Fibroblast of lung (primary cell): ENCODE measurements at regions not wholly inside any gene's neighbourhood (a gene's known extent, or its start where the extent isn't known, plus 50 kb on each side); places are given as distances from the start of the nearest gene placed in this dataset.

Experiments
- DNase-seq, 2 donors: peaks; one replicate each; pipeline versions ENCODE4 v3.0.0 to v3.0.0-alpha.2; 2010; ENCODE audit warnings: low read depth in 2 of 2
- H2AFZ ChIP-seq: 2 replicates; pipeline ENCODE4 v1.5.1; 2012; ENCODE audit warnings: low read length, control low read depth, inconsistent platforms
- H3K27ac ChIP-seq: 2 replicates; pipeline ENCODE4 v1.5.1; 2011; ENCODE audit warnings: low read length, control low read depth; ENCODE audit not compliant: insufficient read depth
- H3K27me3 ChIP-seq: 2 replicates; pipeline ENCODE4 v1.5.1; 2011; ENCODE audit warnings: mild to moderate bottlenecking, low read length; ENCODE audit not compliant: control insufficient read depth, insufficient read depth
- H3K36me3 ChIP-seq: 2 replicates; pipeline ENCODE4 v1.5.1; 2011; ENCODE audit warnings: low read length; ENCODE audit not compliant: control insufficient read depth, insufficient read depth
- H3K4me1 ChIP-seq: 2 replicates; pipeline ENCODE4 v1.5.1; 2011; ENCODE audit warnings: low read length; ENCODE audit not compliant: control insufficient read depth, insufficient read depth; ENCODE audit errors: extremely low read depth
- H3K4me2 ChIP-seq: 2 replicates; pipeline ENCODE4 v1.5.1; 2011; ENCODE audit warnings: low read length, control low read depth; ENCODE audit not compliant: insufficient read depth; ENCODE audit errors: extremely low read depth
- H3K4me3 ChIP-seq, 4 experiments: fragments of 200-600 bp in 1 of 4; sonication (generic) in 1 of 4; replicated peaks in 1 of 4; 2 replicates each; pipeline ENCODE4 v1.5.1; 2011 to 2016; ENCODE audit warnings: low read length in 4 of 4, low read depth in 3 of 4, mild to moderate bottlenecking in 3 of 4, control low read depth in 2 of 4, inconsistent platforms in 1 of 4, mixed read lengths in 1 of 4; ENCODE audit not compliant: insufficient read depth in 1 of 4; ENCODE audit errors: control extremely low read depth in 1 of 4
- H3K79me2 ChIP-seq: 2 replicates; pipeline ENCODE4 v1.5.1; 2012; ENCODE audit warnings: mild to moderate bottlenecking, low read length, inconsistent platforms; ENCODE audit not compliant: control insufficient read depth, insufficient read depth
- H3K9ac ChIP-seq: 2 replicates; pipeline ENCODE4 v1.5.1; 2011; ENCODE audit warnings: mild to moderate bottlenecking, low read length, control low read depth; ENCODE audit not compliant: insufficient read depth
- H3K9me3 ChIP-seq: 2 replicates; pipeline ENCODE4 v1.5.1; 2012; ENCODE audit warnings: low read depth, low read length; ENCODE audit not compliant: control insufficient read depth, insufficient read depth
- H4K20me1 ChIP-seq: 2 replicates; pipeline ENCODE4 v1.5.1; 2011; ENCODE audit warnings: low read length; ENCODE audit not compliant: control insufficient read depth, insufficient read depth; ENCODE audit errors: extremely low read depth
- EZH2 ChIP-seq: IDR thresholded peaks from 2 replicates; pipeline ENCODE4 v1.5.1; 2012; ENCODE audit warnings: low read length, control low read depth, mild to moderate bottlenecking; ENCODE audit errors: missing control alignments
- TF ChIP-seq, protein P1 (sequence below), 2 donors: IDR thresholded peaks in 1 of 2; conservative IDR thresholded peaks in 1 of 2; 1 replicate in 1 of 2; 2 replicates in 1 of 2; pipeline ENCODE4 v1.5.1; 2011 to 2012; ENCODE audit warnings: low read length in 2 of 2, control low read depth in 1 of 2, inconsistent platforms in 1 of 2, low read depth in 1 of 2, mild to moderate bottlenecking in 1 of 2

- Histone ChIP-seq H2AFZ (no peak overlapping the region), H3K4me2 (no peak overlapping the region), H3K36me3 (no peaks in the 10 kb centered on the region), H3K9ac (no peak overlapping the region), H4K20me1 (no peaks in the 10 kb centered on the region), H3K79me2 (no peaks in the 10 kb centered on the region), H3K27ac (no peak overlapping the region), H3K9me3 (no peaks in the 10 kb centered on the region), H3K4me3 (no peak overlapping the region), H3K27me3 (no peaks in the 10 kb centered on the region), H3K4me1 (no peaks in the 10 kb centered on the region)
- no peak for DNase-seq
- TF ChIP-seq, protein P1, sequence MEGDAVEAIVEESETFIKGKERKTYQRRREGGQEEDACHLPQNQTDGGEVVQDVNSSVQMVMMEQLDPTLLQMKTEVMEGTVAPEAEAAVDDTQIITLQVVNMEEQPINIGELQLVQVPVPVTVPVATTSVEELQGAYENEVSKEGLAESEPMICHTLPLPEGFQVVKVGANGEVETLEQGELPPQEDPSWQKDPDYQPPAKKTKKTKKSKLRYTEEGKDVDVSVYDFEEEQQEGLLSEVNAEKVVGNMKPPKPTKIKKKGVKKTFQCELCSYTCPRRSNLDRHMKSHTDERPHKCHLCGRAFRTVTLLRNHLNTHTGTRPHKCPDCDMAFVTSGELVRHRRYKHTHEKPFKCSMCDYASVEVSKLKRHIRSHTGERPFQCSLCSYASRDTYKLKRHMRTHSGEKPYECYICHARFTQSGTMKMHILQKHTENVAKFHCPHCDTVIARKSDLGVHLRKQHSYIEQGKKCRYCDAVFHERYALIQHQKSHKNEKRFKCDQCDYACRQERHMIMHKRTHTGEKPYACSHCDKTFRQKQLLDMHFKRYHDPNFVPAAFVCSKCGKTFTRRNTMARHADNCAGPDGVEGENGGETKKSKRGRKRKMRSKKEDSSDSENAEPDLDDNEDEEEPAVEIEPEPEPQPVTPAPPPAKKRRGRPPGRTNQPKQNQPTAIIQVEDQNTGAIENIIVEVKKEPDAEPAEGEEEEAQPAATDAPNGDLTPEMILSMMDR (conservative IDR thresholded peaks at IDR 0.05 in 1 of 2, IDR thresholded peaks at IDR 0.05 in 1 of 2; ENCODE audit: low read depth in 1 of 2, low read length in 2 of 2) = no peak
- TF ChIP-seq EZH2 = no peak
Observed at GRCh38 chr7:21020667-21021066, 234.0 kb upstream of the SP8 start.

GRCh38 chr7:21023841-21024484 lies 237.3 kb upstream of the SP8 start:
- Histone ChIP-seq H3K27me3 (no peaks in the 10 kb centered on the region), H3K4me2 (no peak overlapping the region), H3K36me3 (no peaks in the 10 kb centered on the region), H3K4me1 (no peaks in the 10 kb centered on the region), H4K20me1 (no peaks in the 10 kb centered on the region), H3K27ac (no peak overlapping the region), H3K9me3 (no peaks in the 10 kb centered on the region), H3K79me2 (no peaks in the 10 kb centered on the region), H2AFZ (no peak overlapping the region), H3K9ac (no peak overlapping the region), H3K4me3 (no peak overlapping the region)
- TF ChIP-seq EZH2 = no peak
- TF ChIP-seq, protein P1 (conservative IDR thresholded peaks at IDR 0.05 in 1 of 2, IDR thresholded peaks at IDR 0.05 in 1 of 2; ENCODE audit: low read depth in 1 of 2, low read length in 2 of 2) = no peak
- no peak for DNase-seq

DNA sequence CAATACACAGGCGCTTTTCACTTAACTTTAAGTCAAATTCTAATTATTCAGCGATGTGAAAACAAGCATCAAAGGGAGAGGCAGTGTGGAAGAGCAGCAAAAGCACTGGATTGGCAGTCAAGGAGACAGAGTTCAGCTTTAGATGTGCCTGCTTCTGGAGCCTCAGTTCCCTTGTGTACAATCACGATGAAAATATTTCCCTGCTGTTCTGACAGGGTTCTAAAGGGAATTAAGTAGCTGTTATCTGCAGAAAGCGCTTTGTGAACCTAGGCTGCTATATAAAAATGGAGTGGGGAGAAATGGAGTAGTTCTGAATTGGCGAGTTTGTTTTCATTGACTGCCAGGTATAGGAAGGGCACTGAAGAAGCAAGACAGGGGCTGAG lies 237.8 kb upstream of the SP8 start:
- no peak overlapping the region for H3K4me2 ChIP-seq
- no peak overlapping the region for H3K9ac ChIP-seq
- DNase-seq = no peak
- no peaks in the 10 kb centered on the region for H3K4me1 ChIP-seq
- H3K9me3 ChIP-seq = no peaks in the 10 kb centered on the region
- no peaks in the 10 kb centered on the region for H4K20me1 ChIP-seq
- H3K27ac ChIP-seq = no peak overlapping the region
- H2AFZ ChIP-seq = no peak overlapping the region
- H3K36me3 ChIP-seq = no peaks in the 10 kb centered on the region
- H3K79me2 ChIP-seq = no peaks in the 10 kb centered on the region
- H3K4me3 ChIP-seq = no peak overlapping the region
- H3K27me3 ChIP-seq = no peaks in the 10 kb centered on the region
- TF ChIP-seq, protein P1 (conservative IDR thresholded peaks at IDR 0.05 in 1 of 2, IDR thresholded peaks at IDR 0.05 in 1 of 2; ENCODE audit: low read depth in 1 of 2, low read length in 2 of 2) = no peak
- no peak for TF ChIP-seq EZH2
